SHP77 (cell line): ENCODE measurements at regions not wholly inside any gene's neighbourhood (a gene's known extent, or its start where the extent isn't known, plus 50 kb on each side); places are given as distances from the start of the nearest gene placed in this dataset.

Experiments used
- DNase-seq, 2 experiments: peaks; one replicate each; lab custom pipeline; 2025; lab: John Stamatoyannopoulos, UW

GRCh38 chr6:66825539-66825938, 1118.5 kb upstream of the EYS start:
- no peak for DNase-seq

DNA sequence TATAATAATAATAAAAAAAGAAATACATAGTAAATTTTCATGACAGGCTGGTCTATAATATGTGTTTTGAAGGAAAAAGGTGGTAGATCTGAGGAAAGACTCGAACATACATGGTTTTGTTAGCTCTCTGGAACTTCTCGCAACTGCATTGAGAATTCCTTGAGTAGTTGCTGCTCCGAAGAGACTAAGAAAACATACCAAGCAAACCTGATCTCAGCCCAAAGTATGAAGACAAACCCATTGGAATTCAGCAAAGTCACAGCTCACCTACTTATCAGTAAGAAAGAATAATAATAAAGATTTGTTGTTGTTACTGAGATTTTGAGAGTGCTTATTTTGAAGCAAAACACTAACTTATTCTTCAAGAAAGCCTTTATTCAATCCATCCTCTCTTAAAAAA, 1107.1 kb upstream of the EYS start:
- DNase-seq = no peak

DNA sequence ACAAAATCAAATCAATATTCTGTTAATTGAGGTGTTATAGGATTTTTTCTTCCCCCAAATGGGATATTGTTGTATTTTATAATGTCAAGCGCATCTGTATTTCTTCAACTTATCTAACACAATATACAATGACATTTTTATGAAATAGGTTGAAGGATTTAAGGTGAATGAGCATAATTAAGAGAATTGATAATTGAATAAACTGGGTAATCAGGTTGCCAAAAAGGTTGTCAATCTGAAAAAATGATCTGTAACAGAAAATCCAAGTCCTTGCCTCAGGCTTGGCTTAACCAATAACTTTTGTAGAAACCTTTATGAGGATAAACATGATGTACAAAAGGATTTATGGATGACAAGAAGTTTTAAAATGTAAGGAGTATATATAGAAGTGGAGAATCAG, 1101.7 kb upstream of the EYS start:
- DNase-seq = no peak

- peak in 1 of 2 experiments; percentile 30 for DNase-seq
These were observed 1090.0 kb upstream of the EYS start for GRCh38 chr6:66796987-66797386.

- DNase-seq = no peak
These were observed 1081.6 kb upstream of the EYS start for GRCh38 chr6:66788579-66788978.

DNA sequence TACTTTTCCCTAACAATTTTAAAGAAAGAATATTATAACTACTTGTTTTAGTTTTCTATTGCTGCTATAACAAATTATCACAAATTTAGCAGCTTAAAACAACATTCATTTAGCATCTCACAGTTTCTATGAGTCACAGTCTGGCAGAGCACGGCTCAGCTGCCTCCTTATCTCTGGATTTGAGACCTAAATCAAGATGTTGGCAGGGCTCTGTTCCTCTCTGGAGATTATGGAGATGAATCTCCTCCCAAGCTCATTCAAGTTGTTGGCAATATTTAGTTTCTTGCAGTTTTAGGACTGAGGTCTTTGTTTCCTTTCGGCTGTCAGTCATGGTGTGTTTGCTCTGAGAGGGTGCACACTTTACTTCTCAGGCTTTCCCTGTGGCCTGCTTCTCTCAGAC, 1065.8 kb upstream of the EYS start:
- no peak for DNase-seq

DNA sequence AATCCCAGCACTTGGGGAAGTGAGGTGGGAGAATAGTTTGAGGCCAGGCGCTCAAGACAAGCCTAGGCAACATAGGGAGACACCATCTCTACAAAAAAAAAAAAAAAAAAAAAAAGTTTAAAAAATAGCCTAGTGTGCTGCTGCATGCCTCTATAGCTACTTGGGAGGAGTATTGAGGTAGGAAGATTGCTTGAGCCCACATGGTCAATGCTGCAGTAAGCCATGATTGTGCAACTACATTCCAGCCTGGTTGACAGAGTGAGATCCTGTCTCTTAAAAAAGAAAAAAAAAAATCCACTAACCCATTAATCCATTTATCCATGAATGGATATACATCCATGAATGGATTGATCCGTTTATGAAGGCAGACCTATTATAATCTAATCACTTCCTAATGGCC, 1064.6 kb upstream of the EYS start:
- no peak for DNase-seq

GRCh38 chr6:66751630-66752029, 1044.6 kb upstream of the EYS start:
- DNase-seq = no peak

- DNase-seq = no peak
These were observed 1033.3 kb upstream of the EYS start for GRCh38 chr6:66740346-66740745.

- no peak for DNase-seq
These were observed 1028.3 kb upstream of the EYS start for GRCh38 chr6:66735106-66735890.

DNA sequence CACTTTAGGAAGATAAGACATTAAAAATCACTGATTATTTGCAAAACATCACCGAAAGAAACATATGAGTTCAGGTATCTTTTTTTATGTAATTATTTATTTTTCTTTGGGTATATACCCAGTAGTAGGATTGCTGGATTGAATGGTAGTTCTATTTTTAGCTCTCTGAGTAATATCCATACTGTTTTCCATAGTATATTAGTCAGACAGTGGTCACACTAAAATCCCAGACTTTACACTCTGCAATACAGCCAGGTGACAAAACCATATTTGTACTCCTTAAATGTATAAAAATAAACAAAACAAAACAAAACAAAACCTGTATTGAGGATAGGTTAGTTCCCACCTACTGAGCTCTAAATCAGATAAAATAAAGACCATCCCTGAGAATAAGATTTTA, 1024.3 kb upstream of the EYS start:
- no peak for DNase-seq

DNA sequence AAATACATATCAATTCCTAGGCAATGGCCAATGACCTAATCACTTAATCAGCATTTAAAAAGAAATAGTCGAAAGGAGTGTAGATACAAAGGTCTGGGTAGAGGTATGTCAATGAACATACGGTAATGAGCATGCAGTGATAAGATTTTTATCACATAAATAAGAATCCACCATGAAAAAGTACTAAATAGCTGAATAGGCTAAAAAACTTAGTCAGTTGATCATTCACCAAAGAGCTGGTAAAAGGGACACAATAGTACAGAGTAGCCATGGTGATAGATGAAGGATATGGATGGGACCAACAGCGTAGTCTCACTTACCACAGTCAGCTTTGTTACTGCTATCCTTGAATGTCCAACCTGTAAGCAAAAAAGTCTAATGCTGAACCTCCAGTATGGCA, 1018.6 kb upstream of the EYS start:
- DNase-seq = no peak

DNA sequence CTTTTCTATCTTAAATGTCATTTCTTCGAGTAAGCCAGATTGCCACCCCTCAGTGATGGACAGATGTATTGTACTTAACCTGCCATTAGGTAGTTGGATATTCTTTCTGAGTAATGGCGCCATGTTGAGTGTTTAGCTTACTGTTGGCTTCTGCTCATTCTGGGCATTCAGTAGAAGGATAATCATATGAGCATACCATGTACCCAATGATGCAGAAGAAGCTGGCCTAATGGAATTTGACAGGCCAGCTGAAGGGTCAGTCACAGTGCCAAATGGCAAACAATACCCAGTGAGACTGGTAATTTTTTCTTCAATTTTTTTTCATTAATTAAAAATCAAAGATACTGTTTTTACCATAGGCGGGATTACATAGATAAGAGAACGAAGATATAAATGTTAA, 1010.8 kb upstream of the EYS start:
- DNase-seq = no peak

GRCh38 chr6:66699385-66699784, 992.4 kb upstream of the EYS start:
- no peak for DNase-seq

DNA sequence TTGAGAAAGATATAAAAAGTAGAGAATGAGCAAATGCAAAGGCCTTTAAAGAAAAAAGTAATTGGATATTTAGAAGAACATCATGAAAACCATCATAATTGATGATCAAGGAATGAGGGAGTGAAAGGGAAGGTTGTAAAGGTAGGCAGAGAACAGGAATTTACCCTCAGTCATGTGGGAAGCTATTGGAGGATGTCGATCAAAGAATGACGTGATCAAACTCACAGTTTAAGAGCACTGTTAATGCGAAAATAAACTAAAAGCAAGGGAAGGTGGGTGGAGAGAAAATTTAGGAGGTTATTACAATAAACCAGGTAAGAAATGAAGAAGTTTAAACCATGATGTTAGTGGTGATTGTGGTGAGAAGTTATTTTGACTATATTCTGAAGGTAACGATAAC, 982.6 kb upstream of the EYS start:
- no peak for DNase-seq

DNA sequence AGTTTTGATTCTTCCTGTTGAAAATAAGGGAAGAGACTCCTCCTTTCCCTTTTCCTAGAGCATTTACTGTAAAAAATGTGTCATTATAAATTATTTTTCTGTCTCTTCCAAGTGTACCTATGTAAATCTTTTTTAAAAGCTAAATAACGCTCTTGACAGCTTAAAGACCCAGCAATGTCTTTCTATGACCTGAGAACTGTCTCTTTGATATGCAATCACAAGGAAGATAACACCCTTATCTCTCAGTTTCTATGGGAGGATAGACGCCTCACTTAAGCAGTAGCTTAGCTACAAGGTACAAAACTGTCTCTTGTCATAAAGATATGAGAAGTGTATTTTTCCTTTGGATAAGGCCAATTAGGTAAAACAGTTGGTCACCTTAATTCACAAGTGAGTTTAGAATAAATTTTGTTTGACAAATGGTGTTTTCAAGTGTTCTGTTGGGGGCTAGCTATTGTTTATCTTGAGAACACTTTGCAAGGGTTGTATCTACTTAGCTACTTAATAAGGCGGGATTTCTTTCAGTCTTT, 980.6 kb upstream of the EYS start:
- DNase-seq = no peak

- no peak for DNase-seq
These were observed 968.9 kb upstream of the EYS start for GRCh38 chr6:66675906-66676305.

- no peak for DNase-seq
These were observed 957.1 kb upstream of the EYS start for GRCh38 chr6:66664112-66664511.

GRCh38 chr6:66662721-66663507, 955.9 kb upstream of the EYS start:
- no peak for DNase-seq

GRCh38 chr6:66662196-66662595, 955.2 kb upstream of the EYS start:
- DNase-seq = no peak

- no peak for DNase-seq
These were observed 948.4 kb upstream of the EYS start for GRCh38 chr6:66655420-66655819.

- DNase-seq = no peak
These were observed 931.5 kb upstream of the EYS start for GRCh38 chr6:66638518-66638917.

GRCh38 chr6:66638099-66638498, 931.1 kb upstream of the EYS start:
- no peak for DNase-seq
